Neural progenitor cell (in vitro differentiated cells): ENCODE measurements at regions not wholly inside any gene's neighbourhood (a gene's known extent, or its start where the extent isn't known, plus 50 kb on each side); places are given as distances from the start of the nearest gene placed in this dataset.
"Not testable (repeated sequence)": the region's sequence is repeated elsewhere in the genome, so short reads cannot be mapped to it uniquely, and the experiment has no call there.

Experiments
- DNase-seq: peaks from one replicate; pipeline ENCODE4 v3.0.0-alpha.2; 2016; ENCODE audit warnings: low spot score
- H2AFZ ChIP-seq: fragments of 200-600 bp; sonication (generic); replicated peaks from 2 replicates; pipeline ENCODE4 v1.6.1; 2016; ENCODE audit warnings: antibody characterized with exemption
- H3F3A ChIP-seq: fragments of 200-600 bp; sonication (generic); 2 replicates; pipeline ENCODE4 v1.6.1; 2016; ENCODE audit warnings: antibody characterized with exemption, low read depth
- H3K27ac ChIP-seq: fragments of 200-600 bp; sonication (generic); 2 replicates; pipeline ENCODE4 v1.5.1; 2016; ENCODE audit warnings: mild to moderate bottlenecking
- H3K27me3 ChIP-seq: fragments of 200-600 bp; sonication (generic); 2 replicates; pipeline ENCODE4 v1.6.1; 2016; ENCODE audit warnings: mild to moderate bottlenecking, moderate library complexity
- H3K36me3 ChIP-seq: fragments of 200-600 bp; sonication (generic); 2 replicates; pipeline ENCODE4 v1.5.1; 2016
- H3K4me1 ChIP-seq: fragments of 200-600 bp; sonication (generic); 2 replicates; pipeline ENCODE4 v1.6.1; 2016; ENCODE audit warnings: mixed run types
- H3K4me2 ChIP-seq: fragments of 200-600 bp; sonication (generic); 2 replicates; pipeline ENCODE4 v1.6.1; 2016
- H3K4me3 ChIP-seq: fragments of 200-600 bp; sonication (generic); 2 replicates; pipeline ENCODE4 v1.5.1; 2016
- H3K79me2 ChIP-seq: fragments of 200-600 bp; sonication (generic); 2 replicates; pipeline ENCODE4 v1.6.1; 2016; ENCODE audit warnings: low read depth
- H3K9ac ChIP-seq: fragments of 200-600 bp; sonication (generic); 2 replicates; pipeline ENCODE4 v1.6.1; 2016
- H3K9me3 ChIP-seq: fragments of 200-600 bp; sonication (generic); 2 replicates; pipeline ENCODE4 v1.5.1; 2016; ENCODE audit warnings: low read depth
- H4K20me1 ChIP-seq: fragments of 200-600 bp; sonication (generic); 2 replicates; pipeline ENCODE4 v1.6.1; 2016; ENCODE audit warnings: low read depth
- H3K27ac Mint-ChIP-seq: 3 replicates; pipeline ENCODE4 v1.8.0; 2021; ENCODE audit warnings: mixed read lengths
- H3K27me3 Mint-ChIP-seq: 2 replicates; pipeline ENCODE4 v1.8.0; 2022; ENCODE audit warnings: low read depth, mild to moderate bottlenecking, inconsistent platforms, moderate library complexity, mixed read lengths; ENCODE audit not compliant: insufficient read depth
- H3K36me3 Mint-ChIP-seq: 3 replicates; pipeline ENCODE4 v1.8.0; 2021; ENCODE audit warnings: mixed read lengths
- H3K4me1 Mint-ChIP-seq: 3 replicates; pipeline ENCODE4 v1.8.0; 2021; ENCODE audit warnings: mixed read lengths
- H3K4me3 Mint-ChIP-seq: 3 replicates; pipeline ENCODE4 v1.8.0; 2021; ENCODE audit warnings: mild to moderate bottlenecking, moderate library complexity, mixed read lengths
- H3K9me3 Mint-ChIP-seq: 3 replicates; pipeline ENCODE4 v1.8.0; 2020; ENCODE audit warnings: mixed read lengths

DNA sequence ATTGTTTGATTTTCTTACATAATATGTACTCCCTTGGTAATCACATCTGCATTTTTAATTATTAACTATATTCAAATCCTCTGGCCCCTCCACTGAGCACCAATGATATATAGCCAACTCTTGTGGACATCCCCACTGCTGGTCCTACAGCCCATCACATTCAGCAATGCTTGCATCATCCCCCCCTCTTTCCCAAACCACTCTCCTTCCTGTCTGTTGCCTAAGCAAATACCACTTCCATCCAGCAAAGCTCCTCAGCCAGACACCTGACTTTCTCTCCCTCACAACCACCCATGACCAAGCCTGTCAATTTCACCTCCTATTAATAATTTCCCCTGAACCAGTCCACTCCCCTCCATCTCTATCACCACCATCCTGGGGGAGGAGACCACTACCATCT is 330.1 kb downstream of the GOLGA6L6 start:
- H3K4me1 Mint-ChIP-seq, H3K79me2 ChIP-seq, H3K4me3 Mint-ChIP-seq, H4K20me1 ChIP-seq, H3K4me2 ChIP-seq, H3K27me3 ChIP-seq, H3F3A ChIP-seq, H3K27ac ChIP-seq, H2AFZ ChIP-seq, DNase-seq, H3K36me3 ChIP-seq, H3K27me3 Mint-ChIP-seq, H3K9ac ChIP-seq, H3K4me1 ChIP-seq, H3K36me3 Mint-ChIP-seq, H3K4me3 ChIP-seq, H3K27ac Mint-ChIP-seq: not testable (repeated sequence)
- peaks cover 70% of the 10 kb centered on the region for H3K9me3 ChIP-seq
- H3K9me3 Mint-ChIP-seq = peaks cover 23% of the 10 kb centered on the region

DNA sequence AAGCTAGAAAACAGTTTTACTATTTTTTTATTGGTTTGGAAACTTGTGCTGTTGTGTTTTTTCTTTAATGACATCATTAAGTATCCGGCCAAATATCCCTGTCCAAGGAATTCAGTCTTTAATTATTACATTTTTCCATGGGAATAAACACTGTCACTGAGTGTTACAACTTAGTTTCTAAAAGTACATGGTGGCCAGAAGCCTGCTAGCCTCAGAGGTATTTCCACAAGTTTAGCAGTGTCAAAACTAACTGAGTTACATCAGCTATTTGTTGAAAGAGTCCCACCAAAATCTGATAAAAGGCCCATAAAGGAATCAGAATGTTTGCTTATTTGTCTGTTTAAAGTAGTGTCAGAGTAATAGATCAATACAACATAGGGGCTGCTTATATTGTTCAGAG is 331.6 kb downstream of the GOLGA6L6 start:
- H2AFZ ChIP-seq, H3K4me1 ChIP-seq, H3K4me1 Mint-ChIP-seq, H3K27me3 ChIP-seq, H3K4me3 Mint-ChIP-seq, H3K79me2 ChIP-seq, H3K27me3 Mint-ChIP-seq, H3K27ac ChIP-seq, H3K9ac ChIP-seq, H3K4me3 ChIP-seq, H4K20me1 ChIP-seq, H3F3A ChIP-seq, H3K36me3 Mint-ChIP-seq, H3K36me3 ChIP-seq, H3K27ac Mint-ChIP-seq, H3K4me2 ChIP-seq, DNase-seq: not testable (repeated sequence)
- H3K9me3 ChIP-seq = peaks cover 70% of the 10 kb centered on the region
- H3K9me3 Mint-ChIP-seq = peaks cover 20% of the 10 kb centered on the region

DNA sequence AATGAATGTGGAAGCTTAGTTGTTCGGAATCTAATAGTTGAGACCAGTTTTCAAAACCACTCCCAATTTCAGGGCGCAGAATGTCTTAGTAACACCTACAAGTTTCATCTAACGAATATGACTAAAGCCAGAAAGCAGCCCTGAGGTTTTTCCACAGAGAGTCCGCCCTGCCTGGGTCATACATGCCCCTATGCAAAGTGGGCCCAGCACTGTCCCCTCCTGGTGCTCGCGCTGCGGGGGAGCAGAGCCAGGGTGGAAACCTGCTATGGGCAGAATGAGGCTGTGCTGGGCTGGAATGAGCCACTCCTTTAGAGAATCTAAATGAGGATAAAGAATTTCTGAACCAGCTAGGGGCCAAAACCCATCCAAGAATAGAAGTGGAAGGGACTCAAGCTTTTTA is 334.0 kb downstream of the GOLGA6L6 start:
- H2AFZ ChIP-seq, H3K27ac ChIP-seq, H3K27me3 ChIP-seq, H3K4me2 ChIP-seq, DNase-seq, H3K4me1 Mint-ChIP-seq, H3K4me3 ChIP-seq, H3K36me3 Mint-ChIP-seq, H3K79me2 ChIP-seq, H3K27me3 Mint-ChIP-seq, H3K9ac ChIP-seq, H3K36me3 ChIP-seq, H3K4me1 ChIP-seq, H3K4me3 Mint-ChIP-seq, H3K27ac Mint-ChIP-seq, H3F3A ChIP-seq, H4K20me1 ChIP-seq: not testable (repeated sequence)
- peaks cover 20% of the 10 kb centered on the region for H3K9me3 Mint-ChIP-seq
- H3K9me3 ChIP-seq = peaks cover 77% of the 10 kb centered on the region

DNA sequence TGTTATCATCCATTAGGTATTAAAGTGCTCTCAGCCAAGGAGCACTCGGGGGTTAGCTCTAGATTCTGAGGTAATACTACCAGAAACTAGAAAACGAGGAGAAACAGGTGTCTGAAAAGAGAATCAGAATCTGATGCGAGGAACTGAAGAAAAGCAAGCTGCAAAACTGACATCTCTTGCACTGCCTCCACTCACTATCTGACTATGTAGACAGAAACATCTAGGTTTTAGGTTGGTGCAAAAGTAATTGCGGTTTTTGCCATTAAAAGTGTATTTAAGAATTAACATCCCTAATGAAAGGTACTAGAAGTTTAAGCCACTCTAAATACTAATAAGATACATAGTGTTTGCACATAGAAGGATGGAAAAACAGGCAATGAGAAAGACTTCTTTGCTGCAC is 334.4 kb downstream of the GOLGA6L6 start:
- not testable (repeated sequence) for H3K4me1 Mint-ChIP-seq, H3K36me3 ChIP-seq, H3K36me3 Mint-ChIP-seq, H3K27me3 ChIP-seq, H3K4me2 ChIP-seq, H3K27ac Mint-ChIP-seq, H4K20me1 ChIP-seq, H3K79me2 ChIP-seq, H3K27ac ChIP-seq, H3F3A ChIP-seq, H3K9ac ChIP-seq, H3K4me3 Mint-ChIP-seq, H3K4me1 ChIP-seq, H2AFZ ChIP-seq, DNase-seq, H3K4me3 ChIP-seq, H3K27me3 Mint-ChIP-seq
- H3K9me3 Mint-ChIP-seq = peaks cover 20% of the 10 kb centered on the region
- peaks cover 73% of the 10 kb centered on the region for H3K9me3 ChIP-seq

DNA sequence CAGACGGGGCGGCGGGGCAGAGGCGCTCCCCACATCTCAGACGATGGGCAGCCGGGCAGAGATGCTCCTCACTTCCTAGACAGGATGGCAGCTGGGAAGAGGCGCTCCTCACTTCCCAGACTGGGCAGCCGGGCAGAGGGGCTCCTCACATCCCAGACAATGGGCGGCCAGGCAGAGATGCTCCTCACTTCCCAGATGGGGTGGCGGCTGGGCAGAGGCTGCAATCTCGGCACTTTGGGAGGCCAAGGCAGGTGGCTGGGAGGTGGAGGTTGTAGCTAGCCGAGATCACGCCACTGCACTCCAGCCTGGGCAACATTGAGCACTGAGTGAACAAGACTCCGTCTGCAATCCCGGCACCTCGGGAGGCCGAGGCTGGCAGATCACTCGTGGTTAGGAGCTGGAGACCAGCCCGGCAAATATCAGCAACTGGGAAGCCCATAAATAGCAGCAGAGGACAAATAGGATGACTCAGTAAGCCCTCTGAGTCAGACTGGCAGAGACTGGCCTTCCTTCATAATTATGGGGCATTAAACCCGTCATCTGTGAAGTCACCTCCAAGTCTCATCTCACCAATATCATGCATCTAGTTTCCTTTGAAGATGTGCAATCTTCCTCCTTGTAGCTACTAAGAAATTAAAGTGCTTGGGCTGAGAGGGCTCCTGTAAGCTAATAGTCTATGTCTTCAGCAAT is 337.3 kb downstream of the GOLGA6L6 start:
- H2AFZ ChIP-seq, H3F3A ChIP-seq, H3K4me3 Mint-ChIP-seq, H4K20me1 ChIP-seq, H3K27me3 ChIP-seq, H3K4me3 ChIP-seq, H3K36me3 Mint-ChIP-seq, H3K79me2 ChIP-seq, H3K4me2 ChIP-seq, H3K4me1 ChIP-seq, H3K36me3 ChIP-seq, DNase-seq, H3K27ac ChIP-seq, H3K4me1 Mint-ChIP-seq, H3K27ac Mint-ChIP-seq, H3K27me3 Mint-ChIP-seq, H3K9ac ChIP-seq: not testable (repeated sequence)
- H3K9me3 ChIP-seq = peaks cover 56% of the 10 kb centered on the region
- H3K9me3 Mint-ChIP-seq = peaks cover 11% of the 10 kb centered on the region

DNA sequence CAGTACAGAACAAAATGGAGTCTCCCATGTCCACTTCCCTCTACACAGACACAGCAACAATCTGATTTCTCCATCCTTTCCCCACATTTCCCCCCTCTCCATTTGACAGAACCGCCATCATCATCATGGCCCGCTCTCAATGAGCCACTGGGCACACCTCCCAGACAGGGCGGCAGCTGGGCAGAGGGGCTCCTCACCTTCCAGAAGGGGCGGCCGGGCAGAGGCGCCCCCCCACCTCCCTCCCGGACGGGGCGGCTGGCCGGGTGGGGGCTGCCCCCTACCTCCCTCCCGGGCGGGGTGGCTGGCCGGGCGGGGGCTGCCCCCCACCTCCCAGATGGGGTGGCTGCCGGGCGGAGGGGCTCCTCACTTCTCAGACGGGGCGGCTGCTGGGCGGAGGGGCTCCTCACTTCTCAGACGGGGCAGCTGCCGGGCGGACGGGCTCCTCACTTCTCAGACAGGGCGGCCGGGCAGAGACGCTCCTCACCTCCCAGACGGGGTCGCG is 337.9 kb downstream of the GOLGA6L6 start:
- H3K4me1 Mint-ChIP-seq, H3K9ac ChIP-seq, H3K36me3 Mint-ChIP-seq, H3K27ac Mint-ChIP-seq, DNase-seq, H3K27me3 ChIP-seq, H3K4me3 ChIP-seq, H3F3A ChIP-seq, H3K79me2 ChIP-seq, H3K4me1 ChIP-seq, H3K4me2 ChIP-seq, H3K4me3 Mint-ChIP-seq, H3K36me3 ChIP-seq, H2AFZ ChIP-seq, H3K27ac ChIP-seq, H4K20me1 ChIP-seq, H3K27me3 Mint-ChIP-seq: not testable (repeated sequence)
- peaks cover 11% of the 10 kb centered on the region for H3K9me3 Mint-ChIP-seq
- peaks cover 55% of the 10 kb centered on the region for H3K9me3 ChIP-seq
